CD4-positive, alpha-beta T cell treated with Interleukin-6 for 4 hours (primary cell): ENCODE measurements at regions not wholly inside any gene's neighbourhood (a gene's known extent, or its start where the extent isn't known, plus 50 kb on each side); places are given as distances from the start of the nearest gene placed in this dataset.
A peak's percentile ranks its signal among the peaks of the same experiment; 100 is the strongest.

Experiments
- DNase-seq: peaks from one replicate; pipeline ENCODE4 v3.0.0-alpha.2; 2020; ENCODE audit warnings: mixed read lengths

DNA sequence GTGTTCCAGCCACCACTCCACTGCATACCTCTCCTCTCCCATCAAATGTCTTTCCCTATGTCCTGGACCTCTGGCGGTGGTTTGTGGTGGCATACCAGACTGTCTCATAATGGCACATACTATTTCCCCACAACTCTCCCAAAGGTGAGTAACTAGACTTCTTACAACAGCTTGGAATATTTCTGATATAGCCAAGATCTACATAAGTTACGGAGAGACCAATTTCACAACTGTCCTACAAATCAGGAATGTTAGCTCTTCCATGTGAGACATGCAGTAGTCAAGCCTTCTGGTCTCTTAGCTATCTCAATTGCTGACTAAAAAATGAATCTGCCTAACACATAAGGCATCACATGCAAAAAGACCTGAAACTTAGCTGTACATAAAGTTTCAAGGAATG is 588.9 kb downstream of the RNF144B start:
- no peak for DNase-seq

DNA sequence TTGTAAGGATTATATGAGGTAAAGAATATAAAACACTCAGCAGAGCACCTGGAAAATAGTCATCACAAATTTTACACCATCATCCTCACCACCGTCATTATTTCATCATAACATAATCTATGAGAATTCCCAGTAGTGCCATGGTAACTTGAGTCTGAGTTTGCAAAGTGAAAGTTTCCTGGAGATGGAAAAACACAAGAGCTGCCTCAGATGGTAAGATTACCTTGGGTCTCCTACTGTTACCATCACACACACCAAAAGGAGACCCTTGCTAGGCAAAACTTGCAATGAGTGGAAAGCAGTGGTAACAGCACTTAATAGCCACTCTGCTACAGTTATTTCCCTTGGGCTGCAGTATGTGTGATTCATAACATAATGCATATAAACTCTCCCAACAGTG is 589.8 kb downstream of the RNF144B start:
- DNase-seq: no peak

DNA sequence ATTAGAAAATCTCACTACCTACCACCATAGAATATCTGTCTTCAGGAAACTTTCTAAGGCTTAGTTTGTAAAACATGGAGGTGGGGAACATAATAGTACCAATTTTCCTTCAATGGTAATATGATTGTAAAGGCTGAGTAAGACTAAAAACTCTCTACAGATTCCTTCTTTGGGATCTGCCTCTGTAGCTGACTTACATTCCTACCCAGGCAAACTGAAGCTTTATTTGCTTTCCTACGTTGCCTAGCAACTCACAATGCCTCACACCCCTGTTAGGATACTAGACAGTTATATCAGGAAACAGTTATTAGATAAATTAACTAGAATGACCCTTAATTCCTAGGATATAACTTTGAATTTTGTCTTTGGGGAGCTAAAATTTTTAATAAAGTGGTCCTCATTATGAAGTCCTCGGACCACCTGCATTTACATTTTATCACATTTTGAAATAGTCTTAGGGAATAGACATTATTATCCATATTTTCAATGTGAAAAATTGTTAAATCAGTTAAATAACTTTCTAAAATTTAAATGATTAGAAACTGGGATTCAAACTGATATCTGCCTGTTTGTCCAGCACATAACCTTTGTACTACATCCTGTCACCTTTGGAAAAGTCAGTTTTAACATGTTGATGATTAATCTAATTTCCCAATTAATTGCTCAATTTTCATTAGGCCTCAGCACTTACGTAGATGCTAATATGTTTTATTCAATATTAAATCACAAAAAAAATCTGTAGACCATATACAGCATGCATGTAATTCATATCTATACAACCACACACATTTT is 591.4 kb downstream of the RNF144B start:
- no peak for DNase-seq

DNA sequence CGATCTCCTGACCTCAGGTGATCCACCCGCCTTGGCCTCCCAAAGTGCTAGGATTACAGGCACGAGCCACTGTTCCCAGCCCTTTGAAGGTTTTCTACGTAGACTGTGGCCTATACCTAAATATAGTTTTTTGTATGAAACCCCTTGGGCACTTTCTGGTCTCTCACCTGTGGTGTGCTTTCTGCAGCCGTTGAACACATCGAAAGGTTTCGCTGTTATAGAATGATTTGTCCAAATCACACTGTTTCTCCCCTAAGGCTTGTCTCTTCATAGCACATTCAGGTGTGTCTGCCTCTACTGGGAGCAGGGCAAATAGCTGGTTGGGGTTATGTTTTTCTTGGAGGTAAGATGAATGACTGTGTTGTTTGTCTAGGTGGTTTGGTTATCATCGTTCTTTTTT is 597.9 kb downstream of the RNF144B start:
- DNase-seq: no peak

DNA sequence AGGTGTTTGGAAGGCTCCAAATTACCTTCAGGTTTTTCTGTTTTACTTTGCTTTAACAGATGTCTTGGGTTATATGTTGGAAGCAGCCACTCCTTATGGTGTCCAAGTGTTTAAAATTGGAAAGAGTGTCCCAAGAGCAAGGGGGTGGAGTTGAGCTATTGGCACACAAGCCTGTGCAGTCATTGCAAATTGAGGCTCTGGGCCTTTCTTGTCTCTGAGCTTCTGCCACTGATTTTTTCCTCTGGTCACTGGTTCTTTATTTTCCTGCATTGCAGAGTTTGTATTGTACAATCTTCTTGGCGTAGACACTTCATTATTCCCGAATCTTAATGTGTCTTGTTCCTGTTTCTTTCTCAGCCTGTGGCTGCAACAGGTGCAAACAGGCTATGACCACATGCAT is 598.8 kb downstream of the RNF144B start:
- no peak for DNase-seq

DNA sequence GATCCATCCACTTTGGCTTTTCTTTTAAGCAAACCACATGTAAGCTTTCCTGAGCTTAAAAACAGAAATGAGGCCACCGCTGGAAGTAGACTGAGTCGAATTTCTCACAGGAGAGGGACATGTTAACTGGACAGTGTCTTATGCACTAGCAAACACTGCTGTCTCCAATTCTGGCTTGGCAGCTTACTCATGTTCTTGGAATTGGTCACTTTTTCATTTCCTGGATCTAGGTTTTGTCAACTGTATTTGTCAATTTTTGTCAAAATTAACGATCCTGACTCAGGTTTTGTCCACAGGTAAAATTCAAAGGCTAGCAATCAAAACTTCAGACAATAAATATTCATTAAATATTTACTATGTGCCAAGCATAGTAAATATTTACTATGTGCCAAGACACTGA is 601.5 kb downstream of the RNF144B start:
- DNase-seq: no peak

DNA sequence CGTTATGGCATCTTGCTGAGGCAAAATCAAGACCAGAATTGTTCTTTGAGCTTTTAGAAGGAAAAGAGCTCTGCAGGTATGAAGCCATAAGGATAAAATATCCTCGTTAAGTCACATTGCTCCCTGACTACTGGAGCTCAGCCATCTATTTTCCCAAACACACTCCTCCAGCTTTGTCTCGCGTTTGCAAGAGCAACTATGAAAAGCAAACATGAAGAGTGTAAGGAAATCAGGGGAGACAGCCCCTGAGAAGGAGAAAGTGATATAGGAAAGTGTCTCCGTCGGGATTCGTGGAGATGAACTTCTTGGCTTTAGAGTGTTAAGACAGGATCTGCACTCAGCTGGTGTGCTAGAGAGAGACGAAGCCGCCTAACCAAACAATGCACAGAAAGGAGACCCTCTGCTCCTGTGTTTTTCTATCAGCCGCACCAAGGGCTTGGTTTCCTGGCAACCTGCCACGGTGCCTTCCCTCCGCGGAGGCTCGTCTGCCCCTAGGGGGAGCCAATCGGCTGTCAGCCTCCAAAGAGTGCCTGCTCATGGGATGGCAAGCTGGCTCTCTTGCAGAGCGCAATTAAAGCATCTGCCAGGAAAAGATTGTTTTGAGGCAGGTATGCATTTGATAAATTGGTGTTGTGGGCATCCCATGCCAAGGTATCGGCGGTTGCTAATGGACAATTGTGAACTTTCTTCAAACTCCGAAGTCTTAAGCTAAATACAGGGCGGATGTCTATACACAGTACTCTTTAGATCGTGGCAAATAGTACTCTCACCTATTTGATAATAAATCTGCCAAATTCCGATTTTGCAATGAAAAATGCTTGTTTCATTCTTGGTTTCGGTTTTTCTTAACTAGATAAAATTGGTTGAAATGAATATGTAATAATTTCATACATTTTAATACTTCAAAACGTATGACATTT is 603.2 kb downstream of the RNF144B start:
- peak; percentile 1 for DNase-seq

DNA sequence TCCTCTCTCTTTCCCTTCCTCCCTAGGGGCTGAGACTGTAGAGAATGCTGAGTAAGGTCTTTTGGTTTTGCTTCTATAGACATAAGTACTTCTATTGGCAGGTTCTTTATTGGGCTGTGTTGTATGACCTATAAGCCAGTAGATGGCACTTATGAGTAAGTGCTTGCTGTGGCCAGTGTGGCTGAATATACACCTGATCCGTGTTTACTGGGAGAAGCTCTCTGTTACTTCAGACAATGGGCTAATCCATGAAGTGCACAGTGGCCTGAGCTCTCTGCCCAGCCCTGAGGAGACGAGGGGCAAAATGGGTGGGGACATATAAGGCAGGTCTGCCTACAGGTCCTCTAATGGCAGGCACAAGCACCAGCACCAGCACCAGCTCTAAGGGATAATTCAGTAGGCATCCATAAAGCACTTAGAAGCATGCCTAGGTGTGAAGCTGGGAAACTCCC is 610.3 kb downstream of the RNF144B start:
- DNase-seq: no peak

DNA sequence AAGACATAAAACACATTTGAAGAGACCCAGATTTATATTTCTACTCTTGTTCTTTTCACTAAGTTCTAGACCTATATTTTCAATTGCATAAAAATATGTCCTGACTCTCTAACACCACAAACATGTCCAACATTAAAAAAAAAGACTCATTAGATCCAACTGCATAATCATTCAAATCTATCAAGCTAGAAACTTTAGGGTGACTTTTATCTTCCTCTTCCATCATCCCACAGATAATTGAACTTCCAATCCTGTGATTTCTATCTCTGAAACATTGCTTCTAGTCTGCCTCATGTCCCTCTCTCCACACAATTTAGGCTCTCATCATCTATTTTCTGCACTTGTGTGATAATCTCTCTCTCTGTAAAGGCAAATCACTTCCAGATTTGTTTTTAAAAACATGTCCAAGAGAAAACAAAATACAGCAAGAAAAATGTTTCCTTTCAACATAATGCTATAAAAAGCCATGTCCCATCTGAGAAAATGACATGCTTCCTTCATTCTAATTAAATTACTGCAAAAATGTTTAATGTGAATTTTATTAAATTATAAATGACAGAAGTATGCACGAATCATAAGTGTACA is 615.9 kb downstream of the RNF144B start:
- no peak for DNase-seq

DNA sequence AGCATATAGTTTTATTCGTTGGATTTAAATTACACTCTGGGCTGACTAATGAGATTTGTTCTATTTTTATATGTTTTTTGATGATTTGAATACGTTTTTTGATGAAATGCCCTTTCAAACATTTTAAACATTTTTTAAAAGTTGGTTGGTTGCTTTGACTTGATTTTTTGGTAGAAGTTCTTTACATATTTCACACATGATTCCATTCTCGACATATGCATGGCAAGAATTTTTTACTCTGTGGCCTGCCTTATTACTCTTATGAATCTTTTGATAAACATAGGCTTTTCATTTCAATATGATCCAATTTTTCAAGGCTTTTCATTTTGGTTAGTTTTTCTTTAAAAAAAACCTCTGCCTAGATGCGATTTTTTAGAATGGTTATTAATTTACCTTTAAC is 617.0 kb downstream of the RNF144B start:
- DNase-seq: no peak

DNA sequence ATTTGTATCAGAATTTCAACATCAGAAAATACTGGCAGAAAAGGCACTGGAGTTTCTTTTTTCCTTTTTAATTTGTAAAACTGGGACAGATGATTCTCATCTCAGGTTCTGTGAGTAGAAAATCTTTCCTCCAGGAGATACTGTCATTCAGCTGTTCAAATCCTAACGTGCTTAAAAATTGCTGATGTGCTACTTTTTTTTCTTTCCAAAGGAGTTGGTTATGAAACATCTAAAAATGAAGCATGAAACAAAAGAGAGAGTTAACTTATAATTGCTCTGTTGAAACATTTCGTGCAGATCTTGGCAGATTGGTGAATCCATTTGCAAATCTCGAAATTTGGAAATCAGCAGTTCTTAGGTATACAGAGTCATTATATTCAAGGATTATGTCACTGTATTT is 622.6 kb downstream of the RNF144B start:
- DNase-seq: no peak

DNA sequence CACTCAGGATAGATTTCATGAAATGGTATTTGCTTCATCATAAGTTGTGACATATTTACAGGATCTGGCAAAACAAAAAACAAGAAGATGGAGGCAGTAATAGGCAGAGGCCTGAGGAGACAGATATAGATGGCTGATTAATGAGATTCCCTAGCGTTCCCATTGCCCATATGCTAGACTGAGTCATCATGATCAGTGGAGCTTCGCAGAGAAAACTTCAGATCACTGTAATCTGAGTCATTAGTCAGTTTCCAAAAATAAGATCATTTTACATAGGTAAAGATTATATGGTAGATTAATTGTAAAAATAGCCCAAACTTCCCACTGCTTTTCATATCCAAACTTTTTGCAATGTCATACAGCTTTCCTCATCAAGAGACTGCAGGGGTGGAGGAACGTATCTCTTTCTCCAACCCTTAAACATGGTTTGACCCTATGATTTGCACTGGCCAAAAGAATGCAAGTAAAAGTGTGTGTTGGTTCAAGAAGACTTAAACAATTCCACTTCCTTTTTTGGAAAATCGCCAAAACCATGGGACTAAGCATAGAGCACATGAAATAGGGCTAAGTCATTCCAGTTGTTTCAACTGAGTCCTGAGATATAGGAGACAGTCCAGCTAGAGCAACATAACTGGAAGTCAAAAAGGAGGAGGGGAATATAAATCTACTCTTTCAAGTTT is 626.0 kb downstream of the RNF144B start:
- DNase-seq: no peak

DNA sequence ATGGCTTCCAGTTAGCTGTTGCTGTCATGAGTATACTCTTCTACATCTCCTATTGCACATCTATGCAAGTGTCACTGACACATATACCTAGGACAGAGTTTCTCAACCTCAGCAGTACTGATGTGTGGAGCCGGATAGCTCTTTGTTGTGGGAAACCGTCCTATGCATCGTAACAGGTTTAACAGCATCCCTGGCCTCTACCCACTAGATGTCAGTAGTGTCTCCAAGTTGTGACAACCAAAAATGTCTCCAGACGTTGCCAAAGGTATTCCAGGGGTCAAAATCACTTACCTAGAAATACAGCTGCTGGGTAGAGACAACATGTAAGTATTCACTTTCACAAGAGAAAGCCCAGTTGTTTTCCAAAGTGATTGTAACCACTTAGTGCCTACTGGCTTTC is 637.6 kb downstream of the RNF144B start:
- DNase-seq: no peak

DNA sequence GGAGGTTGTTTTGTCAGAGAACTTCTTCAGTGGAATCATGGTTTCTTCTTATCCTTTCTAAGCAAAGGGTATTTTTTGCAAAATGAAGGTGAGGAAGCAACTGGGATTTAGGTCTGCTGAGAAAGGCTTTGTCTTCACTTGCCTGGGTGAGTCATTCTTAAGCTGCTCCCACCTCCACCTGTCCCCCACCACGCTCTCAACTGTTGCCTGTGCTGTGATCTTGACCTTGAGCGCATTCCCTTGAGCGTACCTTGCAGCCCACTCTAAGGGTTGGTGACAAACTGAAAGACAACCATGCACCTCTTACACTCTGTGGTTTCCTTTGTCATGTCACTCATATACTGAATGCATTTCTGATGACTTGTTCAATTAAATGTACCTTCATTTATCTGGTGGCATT is 641.1 kb downstream of the RNF144B start:
- no peak for DNase-seq

DNA sequence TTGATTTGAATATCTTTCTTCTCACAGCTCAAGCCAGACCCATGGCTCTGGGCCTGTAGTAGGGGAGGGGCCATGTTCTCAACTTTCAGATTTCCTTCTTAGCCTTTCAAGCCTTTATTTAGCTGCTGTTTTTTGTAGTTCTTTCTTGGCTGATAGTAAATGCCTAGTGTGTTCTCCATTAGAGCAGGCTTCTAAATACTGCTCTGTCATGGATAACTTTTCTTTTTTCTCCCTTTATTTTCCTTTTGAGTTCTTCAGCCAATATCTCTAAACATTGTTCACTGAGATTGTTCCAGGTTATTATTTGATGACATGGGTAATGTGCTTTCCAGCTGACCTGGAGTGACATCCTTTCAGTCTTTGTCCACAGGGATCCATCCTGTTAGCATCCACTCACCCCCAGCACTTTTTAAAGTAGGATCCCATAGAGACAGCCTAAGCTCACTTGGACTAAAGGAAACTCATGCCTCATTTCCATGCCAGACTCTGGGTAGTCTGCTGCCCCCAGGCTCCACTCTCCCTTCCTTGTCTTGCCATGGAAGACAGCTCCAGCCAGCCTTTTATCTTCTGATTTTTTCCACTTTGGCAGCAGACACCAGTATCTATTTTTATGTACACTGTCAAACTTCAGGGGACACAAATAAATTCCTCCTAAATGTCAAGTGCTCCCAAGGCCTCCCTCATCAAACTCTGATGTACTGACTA is 645.6 kb downstream of the RNF144B start:
- no peak for DNase-seq

DNA sequence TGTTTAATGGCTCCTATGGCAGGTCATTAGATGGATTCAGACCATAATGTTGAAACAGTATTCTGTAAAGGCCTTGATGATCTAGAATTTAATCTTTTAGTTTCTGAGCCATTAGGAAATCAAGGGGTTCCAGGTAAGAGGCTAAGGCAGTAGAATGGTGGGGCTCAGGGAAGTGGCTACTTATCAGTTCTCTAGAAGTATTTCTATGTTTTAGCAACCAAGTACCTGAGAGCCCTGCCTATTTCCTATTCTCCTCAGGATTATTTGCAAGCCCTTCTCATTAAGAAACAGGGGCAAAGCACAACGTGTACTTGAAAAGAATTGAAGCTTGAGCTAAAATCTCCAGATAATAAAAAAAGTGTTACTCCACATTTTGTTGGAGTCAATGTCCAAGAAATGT is 646.5 kb downstream of the RNF144B start:
- DNase-seq: no peak

DNA sequence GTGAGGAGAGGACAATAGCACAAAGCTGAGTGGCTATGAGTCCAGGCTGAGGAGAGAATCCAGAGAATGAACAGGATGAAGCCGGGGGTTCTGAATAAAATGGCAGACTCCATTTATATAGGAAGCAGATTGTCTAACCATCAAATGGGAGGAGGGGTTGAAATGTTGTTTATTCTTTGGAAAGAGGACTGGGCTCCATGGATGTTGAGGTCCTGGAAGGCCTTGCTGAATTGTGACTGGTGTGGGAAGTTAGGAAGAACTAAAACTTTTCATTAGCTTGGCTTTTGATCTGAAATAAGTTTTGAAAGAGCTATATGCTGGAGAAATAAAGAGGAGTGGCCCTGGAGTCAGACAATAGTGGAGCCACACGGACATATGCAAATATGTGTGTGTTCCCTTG is 647.8 kb downstream of the RNF144B start:
- DNase-seq: no peak

DNA sequence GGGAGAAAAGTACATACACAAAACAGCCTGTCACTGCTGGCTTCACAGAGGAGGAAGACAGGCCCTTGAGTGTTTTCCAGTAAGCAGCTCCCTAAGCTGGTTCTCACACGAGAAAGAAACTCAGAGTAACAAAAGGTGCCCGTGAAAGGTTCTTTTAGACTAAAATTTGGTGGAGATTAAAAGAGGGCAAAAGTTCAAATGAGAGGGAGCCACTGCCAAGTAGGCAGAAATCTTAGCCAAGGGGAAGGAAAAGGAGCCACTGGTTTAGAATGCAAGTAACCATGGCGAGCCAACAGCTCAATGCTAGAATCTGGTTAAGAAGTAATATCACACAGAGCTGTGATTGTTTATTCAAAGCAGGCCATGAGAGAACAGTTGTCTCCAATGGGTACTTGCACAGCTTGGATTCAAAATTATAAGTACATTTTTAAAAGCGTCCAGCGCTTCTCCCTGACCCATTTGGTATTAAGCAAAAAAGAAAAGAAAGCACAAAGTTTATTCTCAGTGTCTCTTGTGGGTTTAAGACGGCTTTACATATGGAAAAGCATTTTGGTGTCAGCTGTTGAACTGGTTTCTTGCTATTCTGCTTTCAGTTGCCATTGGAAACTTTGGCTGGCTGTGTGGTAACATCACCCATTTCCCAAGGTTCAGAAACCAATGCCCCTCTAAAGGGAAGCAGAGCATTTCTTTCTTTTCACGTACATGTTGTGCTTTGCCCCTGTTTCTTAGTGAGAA is 648.5 kb downstream of the RNF144B start:
- no peak for DNase-seq

DNA sequence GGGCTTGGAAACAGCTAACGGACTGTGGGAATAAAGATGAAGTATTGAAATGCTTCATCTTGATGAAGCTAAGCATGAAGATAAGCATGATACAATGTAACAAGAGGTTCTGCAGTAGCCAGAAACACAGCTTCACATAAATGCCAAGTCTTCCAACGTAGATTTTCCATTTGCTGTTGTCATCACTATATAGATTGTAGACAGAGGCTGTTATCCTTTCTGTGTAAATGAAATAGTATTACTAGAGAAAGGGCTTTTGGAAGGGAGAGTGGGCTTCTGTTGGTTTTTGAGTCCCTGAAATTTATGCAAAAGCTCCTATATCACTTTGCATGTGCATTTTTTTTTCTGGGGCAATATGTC is 649.0 kb downstream of the RNF144B start:
- DNase-seq: no peak

DNA sequence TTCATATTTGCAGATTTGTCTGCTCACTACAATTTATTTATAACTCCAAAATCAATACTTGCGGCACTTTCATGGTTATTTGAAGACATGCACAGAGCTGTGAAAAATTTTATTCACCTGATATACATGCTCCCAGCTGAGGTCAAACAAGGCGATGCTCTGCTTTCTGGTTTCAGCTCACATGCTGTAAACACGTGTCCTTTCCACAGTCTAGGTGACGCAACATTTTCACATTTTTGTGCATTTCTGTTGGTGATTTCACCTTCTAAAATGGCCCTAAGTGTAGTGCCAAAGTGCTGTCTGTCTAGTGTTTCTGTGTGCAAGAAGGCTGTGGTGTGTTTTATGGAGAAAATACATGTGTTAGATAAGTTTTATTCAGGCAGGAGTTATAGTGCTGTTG is 650.5 kb downstream of the RNF144B start:
- DNase-seq: no peak

DNA sequence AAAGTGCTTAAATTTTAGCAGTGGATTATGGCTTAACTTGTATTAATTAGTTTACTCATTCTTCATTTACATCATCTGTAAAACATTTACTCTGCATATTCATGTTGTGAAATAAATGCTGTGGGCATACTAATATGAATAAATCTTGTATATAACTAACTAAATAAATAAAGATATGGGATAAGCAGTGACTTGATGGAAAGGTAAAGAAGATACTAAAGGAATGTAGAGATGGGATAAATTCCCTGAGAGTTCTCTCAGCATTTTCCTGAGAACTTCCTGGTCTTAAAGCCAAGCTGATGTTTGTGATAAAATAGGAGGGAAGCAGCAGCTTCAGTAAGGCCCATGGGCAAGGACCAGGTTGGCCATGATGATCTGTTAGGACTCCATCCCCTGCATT is 652.1 kb downstream of the RNF144B start:
- no peak for DNase-seq

DNA sequence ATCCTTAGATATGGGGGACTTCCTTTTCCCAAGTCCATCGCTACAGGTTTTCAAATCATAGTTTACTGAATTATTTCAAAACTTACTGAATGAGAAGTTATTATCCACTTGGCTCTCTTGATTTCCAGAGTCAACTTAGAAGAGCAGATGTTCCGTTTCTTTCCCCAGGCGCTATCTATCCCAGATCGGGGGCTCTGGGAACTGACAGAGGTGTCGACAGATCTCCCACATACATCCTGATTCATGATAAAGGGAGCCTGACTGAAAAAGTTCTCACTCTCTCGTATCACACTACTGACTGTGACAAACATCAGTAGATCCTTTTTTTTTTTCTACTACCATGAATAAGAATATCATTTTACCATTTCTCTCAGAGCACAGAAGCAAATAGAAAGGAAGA is 654.8 kb downstream of the RNF144B start:
- DNase-seq: no peak
